CD1c-positive myeloid dendritic cell (primary cell): ENCODE measurements at regions not wholly inside any gene's neighbourhood (a gene's known extent, or its start where the extent isn't known, plus 50 kb on each side); places are given as distances from the start of the nearest gene placed in this dataset.

ENCODE experiments used
- DNase-seq: peaks from one replicate; pipeline ENCODE4 v3.0.0-alpha.2; 2016; ENCODE audit errors: extremely low spot score

DNA sequence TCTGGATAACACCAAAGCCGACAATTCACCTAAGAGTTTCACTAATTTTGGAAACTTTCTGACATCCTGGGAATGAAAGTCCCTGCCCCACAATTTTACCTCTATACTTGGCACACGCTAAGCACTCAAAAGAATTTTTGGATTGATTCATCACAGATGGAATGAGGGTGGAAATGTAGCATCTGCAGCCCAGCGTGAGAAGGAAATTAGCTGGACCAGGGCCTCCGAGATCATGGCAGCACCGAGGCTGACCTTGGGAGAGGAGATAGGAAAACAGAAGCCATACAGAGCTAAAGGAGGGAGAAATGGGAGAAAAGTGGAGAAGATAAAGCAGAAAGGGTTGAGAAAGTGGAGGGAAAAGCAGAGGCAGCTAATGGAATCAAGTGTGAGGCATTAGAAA is 606.6 kb upstream of the DPP6 start:
- no peak for DNase-seq

DNA sequence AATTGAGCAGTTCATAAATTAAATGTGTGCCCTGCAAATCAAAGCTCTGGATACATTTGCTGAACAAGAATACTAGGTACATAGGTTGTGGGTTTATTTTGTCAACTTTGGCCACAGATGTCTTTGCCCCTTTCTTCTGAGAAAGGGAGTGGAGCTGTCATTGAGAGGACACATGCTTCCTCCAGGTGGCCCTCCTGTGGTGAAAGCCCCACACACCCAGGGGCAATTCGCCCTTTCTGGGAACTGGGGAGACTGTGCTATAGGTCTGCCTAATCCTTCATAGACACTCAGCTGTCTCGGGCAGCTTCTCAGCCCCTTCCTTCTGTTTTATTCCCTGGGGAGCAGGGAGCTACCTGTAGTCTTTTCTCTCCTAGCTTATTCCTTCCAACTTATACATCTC is 605.7 kb upstream of the DPP6 start:
- no peak for DNase-seq

DNA sequence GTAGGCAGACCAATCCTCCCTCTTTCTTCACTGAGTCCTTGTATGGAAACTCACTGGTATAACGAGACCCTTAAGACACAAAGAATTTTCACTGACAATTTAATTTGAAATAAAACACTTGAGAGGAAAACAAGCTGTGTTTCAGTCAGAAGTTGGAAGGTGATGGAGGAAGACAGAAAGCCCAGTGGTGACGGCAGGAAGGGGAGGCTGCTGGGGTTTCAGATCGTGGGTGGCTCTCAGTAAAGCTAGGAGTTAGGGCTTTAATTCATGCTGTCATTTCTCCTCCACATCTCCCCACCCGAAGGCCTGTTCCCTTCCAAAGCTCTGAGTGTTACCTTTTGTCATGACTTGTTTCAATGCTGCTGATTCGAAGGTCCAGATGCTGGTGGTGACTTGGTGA is 605.2 kb upstream of the DPP6 start:
- DNase-seq, result no peak

DNA sequence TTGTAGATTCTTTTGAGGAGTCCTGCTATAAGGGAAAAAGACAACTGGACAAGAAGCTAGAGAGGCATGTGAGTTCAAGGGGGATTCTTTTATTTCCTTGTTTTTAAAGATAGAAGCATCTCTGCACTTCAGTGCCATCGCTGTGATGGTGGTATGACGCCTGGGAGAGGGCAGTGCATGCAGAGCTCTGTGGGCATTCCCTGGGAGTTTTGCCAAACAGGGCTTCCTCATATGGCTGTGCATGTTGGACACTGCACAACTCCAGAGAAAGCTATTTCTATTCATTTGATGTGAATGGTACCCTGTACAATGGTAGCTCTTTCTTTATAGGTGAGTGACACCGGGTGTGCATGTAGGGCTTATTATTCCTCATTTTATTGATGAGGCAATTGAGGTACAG is 599.5 kb upstream of the DPP6 start:
- no peak for DNase-seq

DNA sequence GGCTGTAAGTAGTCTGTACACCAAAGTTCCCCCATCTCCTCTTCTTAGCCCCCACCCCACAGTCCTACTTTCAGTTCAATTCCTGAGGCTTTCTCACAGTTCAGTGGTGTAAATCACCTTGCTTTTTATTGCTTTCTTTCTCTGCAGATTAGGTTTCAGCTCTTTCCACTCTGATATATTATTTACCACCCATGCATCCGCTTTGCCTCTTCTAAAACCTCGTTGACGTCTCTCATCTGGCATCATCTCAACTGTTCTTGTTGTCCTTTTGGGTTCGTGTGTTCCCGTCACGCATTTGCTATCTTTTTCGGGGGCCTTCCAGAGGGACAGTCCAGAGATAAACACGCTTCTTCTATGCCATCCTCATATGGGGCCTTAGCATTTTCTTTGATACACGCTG is 597.9 kb upstream of the DPP6 start:
- DNase-seq, result no peak

DNA sequence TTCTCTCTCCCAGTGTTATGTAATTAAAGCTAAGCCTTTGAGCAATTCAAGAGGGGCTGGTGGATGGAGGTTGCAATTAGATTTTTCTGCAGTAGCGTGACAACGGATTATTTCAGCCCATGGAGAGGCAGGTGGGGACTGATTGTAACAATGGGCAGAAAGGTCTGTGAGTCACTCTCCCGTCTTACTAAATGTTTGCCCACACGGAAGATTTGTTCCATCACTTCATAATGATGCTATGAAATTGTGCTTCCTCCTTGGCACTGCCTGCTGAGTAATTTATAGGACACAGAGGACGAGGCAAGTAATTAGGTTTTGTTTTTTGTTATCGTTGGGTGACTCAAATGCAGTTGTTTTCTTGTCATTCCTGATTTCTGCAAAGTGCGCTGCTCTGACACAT is 594.5 kb upstream of the DPP6 start:
- no peak for DNase-seq

DNA sequence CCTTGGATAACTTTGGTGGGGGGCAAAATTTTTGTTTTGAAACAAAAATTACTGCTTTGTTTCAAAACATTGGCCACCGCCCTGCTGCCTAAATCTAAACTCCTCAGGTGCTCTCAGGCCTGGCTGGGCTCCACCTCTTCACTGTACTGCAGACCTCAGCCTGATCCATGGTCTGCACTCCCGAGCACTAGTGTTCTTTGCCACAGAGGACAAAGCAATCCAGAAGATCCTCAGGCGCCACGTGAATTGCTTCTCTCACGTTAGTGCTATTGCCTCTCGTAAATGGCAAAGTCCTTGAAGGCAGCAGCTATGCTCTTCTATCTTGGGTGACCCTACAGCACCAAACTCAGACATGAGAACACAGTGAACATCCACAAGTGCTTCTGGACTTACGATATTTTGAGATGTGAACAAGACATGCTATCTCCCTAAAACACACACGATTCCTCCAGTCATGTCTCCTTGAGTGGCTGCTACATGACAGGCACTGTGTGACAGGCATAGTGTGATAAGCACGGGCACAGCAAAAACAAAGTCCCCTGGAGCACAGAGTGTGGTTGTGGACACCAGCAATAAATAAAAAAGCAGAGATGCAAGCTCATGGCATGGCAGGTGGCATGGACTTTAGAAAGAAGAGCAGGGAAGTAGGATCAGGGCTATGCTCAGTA is 582.1 kb upstream of the DPP6 start:
- no peak for DNase-seq

DNA sequence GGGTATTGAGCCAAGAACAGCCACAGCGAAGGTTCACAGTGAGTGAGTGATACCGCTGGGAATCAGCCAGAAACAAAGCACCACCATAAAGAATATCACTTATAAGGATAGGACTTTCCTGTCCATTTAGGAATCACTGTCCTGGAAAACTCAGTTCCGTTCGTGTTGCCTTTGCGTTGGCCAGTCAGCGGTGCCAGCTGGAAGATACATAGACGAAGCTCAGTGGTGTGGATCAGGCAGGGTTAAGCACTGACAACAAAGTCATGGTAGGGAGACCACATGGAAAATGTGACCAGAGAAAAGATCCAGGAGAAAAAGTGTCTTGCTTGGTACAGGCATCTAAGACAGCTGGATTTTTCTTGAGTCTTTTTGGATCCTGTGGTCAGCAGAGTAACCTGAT is 579.7 kb upstream of the DPP6 start:
- DNase-seq, result no peak

DNA sequence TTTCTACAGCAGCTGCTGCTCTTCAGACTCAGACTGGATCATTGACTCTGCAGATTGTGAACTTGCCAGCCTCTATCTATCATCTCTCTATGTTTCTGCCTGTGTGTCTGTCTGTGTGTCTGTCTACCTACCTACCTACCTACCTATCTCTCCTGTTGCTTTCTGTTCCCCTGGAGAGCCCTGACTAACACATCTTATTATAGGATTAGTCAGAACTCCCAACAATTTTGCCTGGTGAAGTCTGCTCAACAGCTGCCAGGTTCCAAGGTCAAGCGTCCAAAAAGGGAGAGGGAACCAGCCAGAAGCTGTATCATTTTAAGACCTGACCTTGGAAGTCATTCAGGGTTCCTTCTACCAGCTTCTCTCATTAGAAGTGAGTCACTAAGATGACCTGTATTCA is 579.0 kb upstream of the DPP6 start:
- DNase-seq, result no peak

DNA sequence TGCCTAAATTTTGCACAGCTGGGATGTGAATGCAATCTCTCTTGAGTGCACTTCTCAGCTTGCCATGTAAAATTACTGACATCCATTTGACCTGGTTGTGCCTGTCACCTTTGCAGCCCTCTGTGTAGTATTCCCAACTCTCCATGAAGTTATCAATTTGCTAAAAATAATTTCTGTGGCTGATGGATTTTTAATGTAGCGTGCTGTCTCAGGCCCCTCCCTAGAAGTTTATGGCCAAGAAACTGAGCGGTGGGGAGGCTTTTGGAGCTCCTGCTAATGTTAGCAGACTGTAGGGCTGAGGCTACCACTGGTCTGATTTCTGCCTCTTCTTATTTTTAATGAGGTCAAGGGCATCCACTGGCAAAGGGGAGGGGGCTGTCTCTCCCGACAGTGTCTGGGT is 577.0 kb upstream of the DPP6 start:
- no peak for DNase-seq

DNA sequence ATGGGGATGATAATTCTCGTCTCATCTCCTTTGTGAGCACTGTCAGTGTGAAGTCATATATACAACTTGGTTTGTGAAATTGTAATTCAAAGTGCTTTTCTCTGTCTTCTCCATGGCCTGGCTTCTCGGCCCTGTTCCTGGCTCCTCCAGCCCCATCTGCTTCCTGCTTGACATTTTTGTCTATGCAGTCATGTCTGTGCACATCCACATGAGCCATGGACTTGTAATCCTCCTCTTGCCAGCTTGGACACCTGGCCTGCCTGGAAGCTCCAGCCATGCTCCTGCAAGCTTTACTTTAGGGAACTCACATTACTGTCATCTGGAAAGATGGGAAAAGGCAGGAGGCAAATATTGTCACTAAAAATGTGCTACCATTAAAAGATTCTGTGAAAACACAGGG is 576.0 kb upstream of the DPP6 start:
- no peak for DNase-seq

DNA sequence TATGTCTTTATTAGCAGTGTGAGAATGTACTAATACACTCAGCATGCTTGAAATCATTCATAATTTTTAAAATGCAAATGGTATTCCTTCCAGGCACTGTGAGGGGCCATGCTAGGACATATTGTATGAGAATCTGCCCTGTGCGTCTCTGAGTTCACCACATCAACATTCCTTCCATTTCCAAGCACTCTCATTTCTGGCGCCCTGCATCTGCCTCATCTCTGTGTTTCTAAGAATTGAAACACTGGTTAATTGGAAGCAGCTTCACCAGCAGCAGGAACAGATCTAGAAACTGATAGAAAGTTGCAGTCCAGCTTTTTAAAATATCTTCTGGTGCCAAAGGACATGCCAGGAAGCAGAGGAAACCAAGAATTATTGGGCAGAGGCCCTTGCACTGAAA is 555.9 kb upstream of the DPP6 start:
- DNase-seq, result no peak

DNA sequence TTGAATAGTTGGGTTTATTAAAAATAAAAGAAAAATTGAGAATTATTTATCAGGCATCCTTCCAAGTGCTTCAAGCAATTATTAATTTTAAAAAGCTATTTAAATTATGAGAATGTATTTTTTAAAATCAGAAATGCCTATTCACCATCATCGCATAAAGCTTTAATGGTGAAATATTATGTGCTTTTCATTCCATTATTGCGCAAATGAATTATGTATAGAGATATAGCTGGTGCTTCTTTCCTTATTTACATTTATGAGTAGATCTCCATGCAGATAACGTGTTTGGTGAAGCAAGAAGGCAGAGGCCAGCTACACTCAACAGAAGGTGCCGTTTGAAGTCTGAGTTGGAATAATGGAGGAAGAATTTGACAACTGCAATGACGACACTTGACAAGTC is 549.1 kb upstream of the DPP6 start:
- no peak for DNase-seq

DNA sequence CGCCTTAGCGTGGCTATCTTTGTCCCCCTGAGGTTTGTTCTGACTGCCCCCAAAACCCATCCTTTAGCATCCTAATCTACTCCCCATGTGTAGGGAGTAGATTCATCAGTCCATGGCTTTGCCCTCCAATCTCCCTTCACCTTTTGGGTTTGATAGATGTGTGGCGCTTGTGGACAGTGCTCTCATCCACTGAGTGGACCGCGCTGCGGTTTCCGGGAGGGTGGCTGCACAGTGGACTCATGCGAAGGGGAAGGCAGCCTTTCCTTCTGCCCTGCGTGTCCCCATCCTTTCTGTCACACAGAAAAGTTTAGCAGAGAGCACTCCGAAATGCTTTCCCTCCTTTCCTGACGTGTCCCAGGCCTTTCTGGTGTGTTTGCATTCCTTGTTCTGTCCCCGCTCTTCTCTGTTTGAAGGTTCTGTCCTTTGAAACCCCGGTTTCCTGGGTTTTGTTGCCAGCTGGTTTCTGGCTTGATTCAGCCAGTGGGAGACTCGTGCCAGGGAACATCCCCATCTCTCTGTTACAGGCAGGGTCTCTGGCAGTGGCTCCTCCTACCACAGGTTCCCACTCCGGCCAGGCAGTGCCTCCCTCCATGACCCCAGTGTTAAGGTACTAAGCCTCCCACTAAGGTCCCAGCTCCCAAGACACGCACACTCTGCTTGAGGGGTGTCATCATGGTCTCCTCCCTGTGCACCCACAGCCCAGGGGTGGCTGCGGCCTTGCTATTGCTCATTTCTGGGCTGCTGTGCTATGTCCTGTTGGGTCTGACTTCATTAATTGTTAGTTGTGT is 547.7 kb upstream of the DPP6 start:
- no peak for DNase-seq

DNA sequence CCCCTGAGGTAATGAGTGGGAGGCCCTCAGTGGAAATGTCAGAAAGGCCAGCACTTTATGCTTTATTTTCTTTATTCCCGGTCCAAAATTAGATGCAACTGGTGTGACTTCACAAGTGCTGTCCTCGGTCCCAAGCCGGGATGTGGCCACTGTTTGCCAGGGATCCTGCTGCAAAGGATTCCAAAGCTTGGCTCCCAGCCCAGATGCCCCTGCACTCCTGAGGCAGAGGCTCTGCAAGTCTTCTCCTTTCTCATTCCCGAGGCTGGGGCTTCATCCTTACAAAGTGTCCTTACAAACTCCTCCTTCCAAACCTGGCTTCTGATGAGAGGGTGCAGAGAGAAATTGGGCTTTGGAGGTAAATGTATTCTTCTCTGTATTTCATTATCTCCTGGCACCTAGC is 544.3 kb upstream of the DPP6 start:
- DNase-seq, result no peak

DNA sequence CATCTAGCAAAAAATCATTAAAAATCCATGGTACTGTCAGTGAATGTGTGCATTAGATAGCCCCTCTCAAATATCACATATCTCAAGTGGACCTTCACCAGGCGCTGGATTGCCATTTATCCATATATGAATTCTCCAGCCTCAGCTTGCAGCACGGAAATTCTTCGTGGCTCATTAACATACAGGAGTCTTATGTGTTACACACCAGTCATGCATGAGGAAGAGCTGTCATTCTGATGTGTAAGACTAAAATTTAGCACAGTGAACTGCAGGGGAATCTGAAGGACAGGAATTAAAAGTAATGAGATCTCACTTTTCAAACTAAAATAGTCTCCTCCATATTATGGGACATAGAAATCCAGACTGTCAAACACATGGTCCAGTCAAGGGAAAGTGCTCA is 542.4 kb upstream of the DPP6 start:
- no peak for DNase-seq

DNA sequence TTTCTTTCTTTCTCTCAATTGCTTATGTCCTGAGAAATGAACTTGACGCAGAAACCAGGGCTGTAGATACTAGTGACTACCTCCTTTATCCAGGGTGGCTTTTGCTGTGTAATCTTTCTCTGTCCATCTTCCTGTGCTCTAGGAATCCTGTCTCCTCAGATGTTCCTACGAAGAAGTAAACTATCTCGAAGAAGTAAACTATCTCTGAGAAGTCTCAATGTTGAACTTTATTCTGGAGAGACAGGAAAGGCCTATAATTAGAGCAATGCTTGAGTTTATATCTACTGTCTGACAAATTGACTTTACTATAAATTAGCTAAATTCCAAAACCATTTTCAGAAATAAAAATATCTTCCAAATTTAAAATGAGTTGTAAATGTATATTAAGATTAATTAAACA is 541.5 kb upstream of the DPP6 start:
- DNase-seq, result no peak

DNA sequence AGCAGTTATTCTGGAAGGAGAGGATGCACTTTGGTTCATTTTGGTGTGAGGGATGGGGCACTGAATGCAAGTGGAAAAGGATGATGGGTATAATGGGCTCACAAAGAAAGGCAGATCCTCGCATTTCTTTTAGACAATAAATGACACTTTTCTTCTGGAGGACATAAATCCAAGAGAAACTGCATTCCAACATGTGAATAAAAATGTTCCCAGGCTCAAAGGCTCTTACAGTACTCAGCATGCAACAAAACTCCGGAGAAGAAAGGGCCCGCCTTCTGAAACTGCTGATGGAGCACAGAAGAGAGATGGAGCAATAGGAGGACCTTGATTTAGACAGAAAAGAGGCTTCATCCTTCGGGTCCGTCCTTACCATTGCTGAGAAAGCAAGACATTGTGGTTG is 538.2 kb upstream of the DPP6 start:
- no peak for DNase-seq

DNA sequence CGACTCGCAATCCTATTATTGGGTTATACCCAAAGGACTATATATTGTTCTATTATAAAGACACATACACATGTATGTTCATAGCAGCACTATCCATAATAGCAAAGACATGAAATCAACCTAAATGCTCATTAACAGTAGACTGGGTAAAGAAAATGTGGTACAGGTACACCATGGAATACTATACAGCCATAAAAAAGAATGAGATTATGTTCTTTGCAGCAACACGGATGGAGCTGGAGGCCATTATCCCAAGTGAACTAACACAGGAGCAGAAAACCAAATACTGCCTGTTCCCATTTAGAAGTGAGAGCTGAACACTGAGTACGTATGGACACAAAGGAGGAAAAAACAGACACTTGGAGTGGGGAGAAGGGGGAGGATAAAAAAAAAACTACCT is 536.8 kb upstream of the DPP6 start:
- DNase-seq, result no peak

DNA sequence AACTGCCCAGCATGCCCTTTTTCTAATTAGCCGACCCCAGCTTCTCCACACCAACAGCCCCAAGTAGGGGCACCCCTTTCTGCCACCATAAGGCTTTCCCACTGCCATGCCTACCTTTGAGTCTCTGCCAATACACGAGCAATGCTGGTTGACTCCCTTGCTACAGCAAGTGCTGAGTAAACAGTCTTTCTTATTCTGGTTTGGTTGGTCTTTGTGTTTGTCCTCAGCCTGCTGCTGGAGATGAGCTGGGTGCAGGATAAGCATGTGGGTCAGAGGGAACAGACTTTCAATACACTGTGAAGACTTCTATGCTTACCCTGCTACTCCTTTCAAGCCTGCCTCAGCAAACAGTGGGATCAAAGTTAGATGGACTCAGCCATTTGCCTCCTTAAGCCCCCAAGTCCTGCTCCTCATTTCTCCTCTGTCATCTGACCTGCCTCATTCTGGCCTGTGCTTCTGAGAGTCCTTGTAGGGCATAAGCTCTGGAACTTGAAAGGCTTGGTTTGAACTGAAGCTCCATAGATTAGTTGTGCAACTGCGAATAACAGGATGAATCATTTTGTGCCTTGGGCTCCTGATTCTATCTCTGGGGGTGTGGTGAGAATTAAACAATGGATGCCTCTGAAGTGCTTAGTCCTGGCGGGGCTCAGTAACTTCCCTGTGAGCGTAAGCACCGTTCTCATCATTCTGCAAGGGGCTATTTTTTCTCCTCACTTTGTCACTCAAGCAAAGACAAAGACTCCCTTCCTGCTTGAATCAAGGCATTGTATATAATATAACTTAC is 533.8 kb upstream of the DPP6 start:
- no peak for DNase-seq

DNA sequence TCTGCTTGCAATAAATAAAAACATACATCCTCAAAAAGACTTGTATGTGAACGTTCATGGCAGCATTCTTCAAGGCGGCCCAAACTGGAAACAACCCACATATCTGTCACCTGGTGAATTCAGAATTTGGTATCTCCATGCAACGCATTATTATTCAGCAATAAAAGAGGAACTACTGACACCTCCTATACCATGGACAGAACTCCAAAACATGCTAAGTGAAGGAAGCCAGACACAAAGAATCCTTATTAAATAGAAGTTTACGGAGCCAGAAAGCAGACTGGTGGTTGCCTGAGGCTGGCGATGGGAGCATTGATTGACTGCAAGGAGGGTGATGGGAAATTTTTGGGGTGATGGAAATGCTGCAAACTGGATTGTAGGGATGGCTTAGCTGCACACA is 530.8 kb upstream of the DPP6 start:
- no peak for DNase-seq

DNA sequence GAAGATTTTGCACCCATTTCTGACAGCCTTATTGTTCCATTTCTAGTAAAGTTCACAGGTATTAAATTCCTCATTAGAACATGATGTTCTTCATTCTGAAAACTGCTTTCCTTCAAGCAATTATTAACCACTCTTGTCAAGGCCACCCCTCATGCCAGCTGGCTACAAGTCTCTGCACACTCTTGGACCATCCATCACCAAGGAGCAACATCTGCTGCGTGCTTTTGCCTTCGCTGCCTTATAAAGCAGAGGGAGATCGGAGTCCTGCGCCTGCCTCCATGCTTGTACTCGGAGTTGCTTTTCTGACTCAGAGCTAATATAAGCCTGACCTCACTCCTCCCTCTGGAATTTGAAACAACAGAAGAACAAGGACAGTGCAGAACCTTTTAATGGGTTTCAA is 529.9 kb upstream of the DPP6 start:
- no peak for DNase-seq
